Panc1 (cell line): ENCODE measurements at regions not wholly inside any gene's neighbourhood (a gene's known extent, or its start where the extent isn't known, plus 50 kb on each side); places are given as distances from the start of the nearest gene placed in this dataset.

Source experiments
- ATAC-seq: fragments of 200-7000 bp; cut with Tn5 transposase; 2 replicates; pipeline ENCODE4 v1.9.1; 2020; ENCODE audit warnings: mild to moderate bottlenecking, moderate library complexity
- BruUV-seq: library from RNA; stranded (reverse); fragments of 400-500 nt; replicated peaks from 2 replicates; lab custom pipeline; 2021; lab: Mats Ljungman, UMichigan
- CTCF ChIA-PET: fragments of 300-600 bp; sonication (Branson Sonifier 250); formaldehyde crosslinking; loops from one replicate; lab custom pipeline; 2022; ENCODE audit warnings: antibody characterized with exemption; lab: Charles Lee
- POLR2A ChIA-PET: fragments of 300-600 bp; sonication (Branson Sonifier 250); formaldehyde crosslinking; loops from one replicate; lab custom pipeline; 2022; ENCODE audit warnings: antibody characterized with exemption; lab: Charles Lee
- DNase-seq: peaks from one replicate; pipeline ENCODE4 v3.0.0-alpha.2; 2010; ENCODE audit warnings: low read depth, low spot score
- H3K27ac ChIP-seq: 2 replicates; pipeline ENCODE4 v1.5.1; 2011; ENCODE audit warnings: mild to moderate bottlenecking, low read length, inconsistent platforms
- H3K27me3 ChIP-seq: fragments of 200-500 bp; sonication (Bioruptor generic); 2 replicates; pipeline ENCODE4 v1.6.0; 2014; ENCODE audit warnings: low read length, inconsistent platforms; ENCODE audit not compliant: control insufficient read depth, insufficient read depth
- H3K36me3 ChIP-seq: fragments of 200-500 bp; sonication (Bioruptor generic); 2 replicates; pipeline ENCODE4 v1.5.1; 2014; ENCODE audit warnings: inconsistent platforms, mild to moderate bottlenecking, low read length, moderate library complexity; ENCODE audit not compliant: control insufficient read depth, insufficient read depth
- H3K4me1 ChIP-seq: 2 replicates; pipeline ENCODE4 v1.5.1; 2011; ENCODE audit warnings: inconsistent platforms, mild to moderate bottlenecking, low read length, moderate library complexity; ENCODE audit not compliant: control insufficient read depth, insufficient read depth
- H3K4me3 ChIP-seq, 2 experiments: 2 replicates each; pipeline ENCODE4 v1.5.1; 2011 to 2012; ENCODE audit warnings: low read depth in 2 of 2, low read length in 2 of 2, mild to moderate bottlenecking in 2 of 2, inconsistent platforms in 1 of 2, moderate library complexity in 1 of 2
- H3K9me3 ChIP-seq: fragments of 200-500 bp; sonication (Bioruptor generic); 2 replicates; pipeline ENCODE4 v1.5.1; 2014; ENCODE audit warnings: low read depth, mild to moderate bottlenecking, inconsistent platforms, low read length, moderate library complexity; ENCODE audit not compliant: control insufficient read depth, insufficient read depth
- CTCF ChIP-seq: fragments of 450-650 bp; IDR thresholded peaks from 2 replicates; pipeline ENCODE4 v1.5.1; 2017; ENCODE audit warnings: mild to moderate bottlenecking
- POLR2AphosphoS5 ChIP-seq: IDR thresholded peaks from 2 replicates; pipeline ENCODE4 v1.6.1; 2012; ENCODE audit warnings: mild to moderate bottlenecking, low read depth, low read length, moderate library complexity
- REST ChIP-seq, 2 experiments: IDR thresholded peaks; 2 replicates each; pipeline ENCODE4 v1.6.1; 2011 to 2012; ENCODE audit warnings: low read depth in 2 of 2, control low read depth in 1 of 2, low read length in 1 of 2, mild to moderate bottlenecking in 1 of 2, moderate library complexity in 1 of 2; ENCODE audit not compliant: insufficient read depth in 1 of 2
- SIN3A ChIP-seq: IDR thresholded peaks from 2 replicates; pipeline ENCODE4 v1.6.1; 2012; ENCODE audit warnings: low read depth, mild to moderate bottlenecking, low read length, moderate library complexity, borderline replicate concordance; ENCODE audit not compliant: insufficient read depth
- TCF7L2 ChIP-seq: IDR thresholded peaks from 2 replicates; pipeline ENCODE4 v1.6.1; 2011; ENCODE audit warnings: mild to moderate bottlenecking, low read depth, low read length, inconsistent platforms
- in situ Hi-C: cut with HindIII; loops from 2 replicates; pipeline ENCODE4 v1.10.0; 2016; ENCODE audit warnings: low sequenced_read_pairs, low pct_unique_long_range_greater_than_20kb
- intact Hi-C: fragments of 100-400 bp; cut with micrococcal nuclease; formaldehyde crosslinking; loops from one replicate; pipeline ENCODE4 v1.10.0; 2022; ENCODE audit not compliant: unreplicated experiment

GRCh38 chr14:26328791-26329190 lies 269.0 kb downstream of the NOVA1 start:
- ATAC-seq, result no peak
- intact Hi-C loops (no loop called here), in situ Hi-C loops (no loop called here)
- H3K4me3 ChIP-seq, result no peak overlapping the region
- H3K27ac ChIP-seq, result no peak overlapping the region
- no peaks in the 10 kb centered on the region for H3K36me3 ChIP-seq
- TF ChIP-seq SIN3A (no peak), CTCF (no peak), POLR2AphosphoS5 (no peak), TCF7L2 (no peak), REST (IDR thresholded peaks at IDR 0.05; ENCODE audit: insufficient read depth in 1 of 2, low read depth in 2 of 2, low read length in 1 of 2) (no peak)
- CTCF ChIA-PET, result no interaction called here
- H3K9me3 ChIP-seq, result no peaks in the 10 kb centered on the region
- no peaks in the 10 kb centered on the region for H3K4me1 ChIP-seq
- H3K27me3 ChIP-seq, result no peaks in the 10 kb centered on the region
- no peak for DNase-seq
- no TSS peak for BruUV-seq
- POLR2A ChIA-PET, result no interaction called here

- Histone ChIP-seq H3K4me3 (no peak overlapping the region), H3K27ac (no peak overlapping the region), H3K9me3 (no peaks in the 10 kb centered on the region), H3K4me1 (no peaks in the 10 kb centered on the region), H3K27me3 (no peaks in the 10 kb centered on the region), H3K36me3 (no peaks in the 10 kb centered on the region)
- ChIA-PET CTCF (no interaction called here), POLR2A (no interaction called here)
- BruUV-seq, result no TSS peak
- intact Hi-C loops, result no loop called here
- no peak for DNase-seq
- ATAC-seq, result no peak
- in situ Hi-C loops, result no loop called here
- TF ChIP-seq CTCF (no peak), TCF7L2 (no peak), REST (IDR thresholded peaks at IDR 0.05; ENCODE audit: insufficient read depth in 1 of 2, low read depth in 2 of 2, low read length in 1 of 2) (no peak), POLR2AphosphoS5 (no peak), SIN3A (no peak)
Measured at GRCh38 chr14:26323869-26324268, 274.0 kb downstream of the NOVA1 start.
